Neural cell (in vitro differentiated cells): ENCODE measurements at regions not wholly inside any gene's neighbourhood (a gene's known extent, or its start where the extent isn't known, plus 50 kb on each side); places are given as distances from the start of the nearest gene placed in this dataset.

Experiments used
- H2AFZ ChIP-seq: fragments of 200-600, 300-800 bp; sonication (generic), shearing (Covaris generic); 2 replicates; pipeline ENCODE4 v1.6.0; 2014; ENCODE audit warnings: low read depth, mild to moderate bottlenecking, antibody characterized with exemption, low read length, moderate library complexity
- H3F3A ChIP-seq: fragments of 200-600 bp; shearing (Covaris generic); 2 replicates; pipeline ENCODE4 v1.6.1; 2016; ENCODE audit warnings: mild to moderate bottlenecking, moderate library complexity, mixed read lengths, antibody characterized with exemption, low read length; ENCODE audit not compliant: insufficient read depth, poor library complexity, severe bottlenecking
- H3K27ac ChIP-seq: fragments of 200-600, 300-800 bp; sonication (generic), shearing (Covaris generic); 2 replicates; pipeline ENCODE4 v1.5.1; 2014; ENCODE audit warnings: mild to moderate bottlenecking, low read length, moderate library complexity
- H3K27me3 ChIP-seq: fragments of 300-800, 200-600 bp; sonication (generic), shearing (Covaris generic); 2 replicates; pipeline ENCODE4 v1.6.0; 2014; ENCODE audit warnings: mild to moderate bottlenecking, low read depth, low read length, moderate library complexity; ENCODE audit not compliant: insufficient read depth
- H3K36me3 ChIP-seq: fragments of 300-800, 200-600 bp; sonication (generic), shearing (Covaris generic); 2 replicates; pipeline ENCODE4 v1.5.1; 2014; ENCODE audit warnings: mild to moderate bottlenecking, antibody characterized with exemption, low read length, moderate library complexity; ENCODE audit not compliant: insufficient read depth
- H3K4me2 ChIP-seq: fragments of 300-800, 200-600 bp; sonication (generic), shearing (Covaris generic); 2 replicates; pipeline ENCODE4 v1.6.0; 2014; ENCODE audit warnings: mild to moderate bottlenecking, low read length
- H3K4me3 ChIP-seq: fragments of 300-800, 200-600 bp; sonication (generic), shearing (Covaris generic); 2 replicates; pipeline ENCODE4 v1.5.1; 2014; ENCODE audit warnings: mild to moderate bottlenecking, low read length, moderate library complexity
- H3K79me2 ChIP-seq: fragments of 200-600 bp; shearing (Covaris generic); replicated peaks from 2 replicates; pipeline ENCODE4 v1.6.0; 2014; ENCODE audit warnings: mild to moderate bottlenecking, low read length, moderate library complexity; ENCODE audit not compliant: insufficient read depth
- H3K9ac ChIP-seq: fragments of 300-800, 200-600 bp; sonication (generic), shearing (Covaris generic); 2 replicates; pipeline ENCODE4 v1.6.1; 2016; ENCODE audit warnings: mild to moderate bottlenecking, low read length, mixed read lengths
- H3K9me2 ChIP-seq: fragments of 200-600 bp; shearing (Covaris generic); 2 replicates; pipeline ENCODE4 v1.6.1; 2016; ENCODE audit warnings: mild to moderate bottlenecking, low read length, mixed read lengths; ENCODE audit not compliant: insufficient read depth
- H3K9me3 ChIP-seq: fragments of 200-600, 300-800 bp; sonication (generic), shearing (Covaris generic); 2 replicates; pipeline ENCODE4 v1.6.1; 2016; ENCODE audit warnings: mild to moderate bottlenecking, mixed run types, low read length, moderate library complexity, mixed read lengths
- H4K20me1 ChIP-seq: fragments of 200-600 bp; shearing (Covaris generic); 2 replicates; pipeline ENCODE4 v1.6.1; 2016; ENCODE audit warnings: mild to moderate bottlenecking, mixed run types; ENCODE audit not compliant: insufficient read depth
- CTCF ChIP-seq: fragments of 450-650 bp; IDR thresholded peaks from 2 replicates; pipeline ENCODE4 v1.5.1; 2014; ENCODE audit warnings: antibody characterized with exemption, mild to moderate bottlenecking, moderate library complexity; ENCODE audit not compliant: poor library complexity, severe bottlenecking
- EP300 ChIP-seq: fragments of 450-650 bp; conservative IDR thresholded peaks from 2 replicates; pipeline ENCODE4 v1.6.1; 2014; ENCODE audit warnings: antibody characterized with exemption, mild to moderate bottlenecking, moderate library complexity; ENCODE audit not compliant: poor library complexity, severe bottlenecking
- EZH2 ChIP-seq: fragments of 200-600, 300-800 bp; shearing (Covaris generic), sonication (generic); IDR thresholded peaks from 2 replicates; pipeline ENCODE4 v1.6.1; 2014; ENCODE audit warnings: antibody characterized with exemption, low read length, borderline replicate concordance, mild to moderate bottlenecking; ENCODE audit not compliant: insufficient read depth, poor library complexity, severe bottlenecking
- MXI1 ChIP-seq: fragments of 450-650 bp; conservative IDR thresholded peaks from 2 replicates; pipeline ENCODE4 v1.6.1; 2014; ENCODE audit warnings: antibody characterized with exemption, mild to moderate bottlenecking; ENCODE audit not compliant: poor library complexity, severe bottlenecking
- POLR2AphosphoS5 ChIP-seq: IDR thresholded peaks from 2 replicates; pipeline ENCODE4 v1.6.1; 2012
- RAD21 ChIP-seq: fragments of 450-650 bp; conservative IDR thresholded peaks from 2 replicates; pipeline ENCODE4 v1.6.1; 2014; ENCODE audit warnings: antibody characterized with exemption, mild to moderate bottlenecking, moderate library complexity
- REST ChIP-seq: IDR thresholded peaks from 2 replicates; pipeline ENCODE4 v1.6.1; 2012; ENCODE audit warnings: borderline replicate concordance
- SMC3 ChIP-seq: fragments of 450-650 bp; conservative IDR thresholded peaks from 2 replicates; pipeline ENCODE4 v1.6.1; 2014; ENCODE audit warnings: antibody characterized with exemption, mild to moderate bottlenecking, moderate library complexity; ENCODE audit not compliant: poor library complexity
- TAF1 ChIP-seq: IDR thresholded peaks from 2 replicates; pipeline ENCODE4 v1.6.1; 2012; ENCODE audit warnings: low read depth

GRCh38 chr13:39825886-39826285 is 170.4 kb downstream of the COG6 start:
- H3K9me2 ChIP-seq = no peaks in the 10 kb centered on the region
- TF ChIP-seq EZH2 (no peak), MXI1 (no peak), SMC3 (no peak), RAD21 (no peak), REST (no peak), TAF1 (no peak), POLR2AphosphoS5 (no peak), EP300 (no peak), CTCF (no peak)
- no peaks in the 10 kb centered on the region for H3K9me3 ChIP-seq
- no peak overlapping the region for H2AFZ ChIP-seq
- H3K4me3 ChIP-seq = no peak overlapping the region
- H3K9ac ChIP-seq = no peak overlapping the region
- H4K20me1 ChIP-seq = no peaks in the 10 kb centered on the region
- H3K79me2 ChIP-seq = no peaks in the 10 kb centered on the region
- H3K27me3 ChIP-seq = no peaks in the 10 kb centered on the region
- no peak overlapping the region for H3K27ac ChIP-seq
- H3F3A ChIP-seq = no peaks in the 10 kb centered on the region
- H3K4me2 ChIP-seq = no peak overlapping the region
- H3K36me3 ChIP-seq = no peaks in the 10 kb centered on the region

GRCh38 chr13:39835253-39835652 is 179.8 kb downstream of the COG6 start:
- no peaks in the 10 kb centered on the region for H3K27me3 ChIP-seq
- no peak for TF ChIP-seq EP300
- TF ChIP-seq POLR2AphosphoS5 = peak; percentile 75
- no peak for TF ChIP-seq CTCF
- no peak overlapping the region for H2AFZ ChIP-seq
- no peak overlapping the region for H3K4me3 ChIP-seq
- H3K4me2 ChIP-seq = no peak overlapping the region
- H3K9me2 ChIP-seq = no peaks in the 10 kb centered on the region
- H4K20me1 ChIP-seq = no peaks in the 10 kb centered on the region
- H3K9me3 ChIP-seq = no peaks in the 10 kb centered on the region
- H3K9ac ChIP-seq = no peak overlapping the region
- H3K79me2 ChIP-seq = no peaks in the 10 kb centered on the region
- no peaks in the 10 kb centered on the region for H3F3A ChIP-seq
- H3K27ac ChIP-seq = no peak overlapping the region
- no peaks in the 10 kb centered on the region for H3K36me3 ChIP-seq
